Lower leg skin (tissue), 3 donors: ENCODE measurements at regions not wholly inside any gene's neighbourhood (a gene's known extent, or its start where the extent isn't known, plus 50 kb on each side); places are given as distances from the start of the nearest gene placed in this dataset.

Source experiments
- POLR2A ChIP-seq, 2 donors: fragments of 450-650 bp; IDR thresholded peaks; one replicate each; pipeline ENCODE4 v1.6.1; 2016 to 2017; ENCODE audit warnings: antibody characterized with exemption in 2 of 2, mild to moderate bottlenecking in 1 of 2, moderate library complexity in 1 of 2
- TF ChIP-seq, protein P1 (sequence below), 3 donors: fragments of 450-650 bp; IDR thresholded peaks; one replicate each; pipeline ENCODE4 v1.5.1; 2016; ENCODE audit warnings: antibody characterized with exemption in 3 of 3, mild to moderate bottlenecking in 3 of 3, moderate library complexity in 2 of 3

DNA sequence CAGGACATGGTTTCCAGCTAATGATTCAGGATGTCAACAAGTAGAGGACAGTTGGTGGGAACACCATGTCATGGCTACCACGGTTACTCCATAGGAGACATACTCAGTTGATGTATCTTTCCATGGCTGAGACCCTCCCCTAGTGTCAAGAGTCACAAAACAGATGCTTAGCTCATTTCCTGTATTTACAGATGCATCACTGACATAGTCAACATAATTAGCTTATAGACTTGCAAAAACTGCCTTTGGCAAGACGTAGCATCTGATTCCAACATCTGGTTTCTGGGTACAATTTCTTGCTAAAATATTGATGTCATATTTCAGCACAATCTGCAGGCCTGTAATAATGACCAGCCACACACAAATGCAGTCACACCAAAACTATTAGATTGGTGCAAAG is 550.3 kb downstream of the FAM181B start:
- TF ChIP-seq, protein P1, sequence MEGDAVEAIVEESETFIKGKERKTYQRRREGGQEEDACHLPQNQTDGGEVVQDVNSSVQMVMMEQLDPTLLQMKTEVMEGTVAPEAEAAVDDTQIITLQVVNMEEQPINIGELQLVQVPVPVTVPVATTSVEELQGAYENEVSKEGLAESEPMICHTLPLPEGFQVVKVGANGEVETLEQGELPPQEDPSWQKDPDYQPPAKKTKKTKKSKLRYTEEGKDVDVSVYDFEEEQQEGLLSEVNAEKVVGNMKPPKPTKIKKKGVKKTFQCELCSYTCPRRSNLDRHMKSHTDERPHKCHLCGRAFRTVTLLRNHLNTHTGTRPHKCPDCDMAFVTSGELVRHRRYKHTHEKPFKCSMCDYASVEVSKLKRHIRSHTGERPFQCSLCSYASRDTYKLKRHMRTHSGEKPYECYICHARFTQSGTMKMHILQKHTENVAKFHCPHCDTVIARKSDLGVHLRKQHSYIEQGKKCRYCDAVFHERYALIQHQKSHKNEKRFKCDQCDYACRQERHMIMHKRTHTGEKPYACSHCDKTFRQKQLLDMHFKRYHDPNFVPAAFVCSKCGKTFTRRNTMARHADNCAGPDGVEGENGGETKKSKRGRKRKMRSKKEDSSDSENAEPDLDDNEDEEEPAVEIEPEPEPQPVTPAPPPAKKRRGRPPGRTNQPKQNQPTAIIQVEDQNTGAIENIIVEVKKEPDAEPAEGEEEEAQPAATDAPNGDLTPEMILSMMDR (IDR thresholded peaks at IDR 0.05) = no peak
- no peak for TF ChIP-seq POLR2A (IDR thresholded peaks at IDR 0.05)
